Suprapubic skin (tissue), 4 donors: ENCODE measurements at regions not wholly inside any gene's neighbourhood (a gene's known extent, or its start where the extent isn't known, plus 50 kb on each side); places are given as distances from the start of the nearest gene placed in this dataset.

Experiments
- DNase-seq, 2 donors: peaks; one replicate each; pipeline ENCODE4 v3.0.0-alpha.2; 2019; ENCODE audit warnings: low spot score in 2 of 2
- H3K27ac ChIP-seq: fragments of 200-600 bp; sonication (generic); one replicate; pipeline ENCODE4 v1.5.1; 2019
- H3K27me3 ChIP-seq: fragments of 200-600 bp; sonication (generic); one replicate; pipeline ENCODE4 v1.5.1; 2019
- H3K36me3 ChIP-seq: fragments of 200-600 bp; sonication (generic); one replicate; pipeline ENCODE4 v1.5.1; 2019
- H3K4me1 ChIP-seq: fragments of 200-600 bp; sonication (generic); one replicate; pipeline ENCODE4 v1.5.1; 2019
- H3K4me3 ChIP-seq: fragments of 200-600 bp; sonication (generic); one replicate; pipeline ENCODE4 v1.5.1; 2019; ENCODE audit warnings: mild to moderate bottlenecking
- H3K9me3 ChIP-seq: fragments of 200-600 bp; sonication (generic); one replicate; pipeline ENCODE4 v1.5.1; 2019
- CTCF ChIP-seq, 2 donors: fragments of 200-600 bp in 1 of 2; fragments of 450-650 bp in 1 of 2; sonication (generic) in 1 of 2; IDR thresholded peaks; one replicate each; pipeline ENCODE4 v1.5.1; 2016 to 2019; ENCODE audit warnings: antibody characterized with exemption in 2 of 2, mild to moderate bottlenecking in 1 of 2, moderate library complexity in 1 of 2
- EP300 ChIP-seq: sonication (generic); formaldehyde crosslinking; IDR thresholded peaks from one replicate; pipeline ENCODE4 v1.6.1; 2017; ENCODE audit warnings: antibody characterized with exemption
- POLR2A ChIP-seq, 2 donors: fragments of 450-650 bp; IDR thresholded peaks; one replicate each; pipeline ENCODE4 v1.6.1; 2017; ENCODE audit warnings: antibody characterized with exemption in 2 of 2, mild to moderate bottlenecking in 2 of 2, moderate library complexity in 2 of 2
- POLR2AphosphoS5 ChIP-seq, 3 donors: sonication (generic); formaldehyde crosslinking; IDR thresholded peaks; one replicate each; pipeline ENCODE4 v1.6.1; 2017; ENCODE audit warnings: antibody characterized with exemption in 3 of 3
- WGBS: methylation state at CpG from one replicate; pipeline ENCODE4 v1.1.5; 2018; 5-methylcytosine and 5-hydroxymethylcytosine counted together

- Histone ChIP-seq H3K36me3 (no peaks in the 10 kb centered on the region), H3K4me1 (peaks cover 9% of the 10 kb centered on the region), H3K4me3 (no peak overlapping the region), H3K9me3 (no peaks in the 10 kb centered on the region), H3K27me3 (no peaks in the 10 kb centered on the region), H3K27ac (no peak overlapping the region)
- TF ChIP-seq EP300 (no peak), CTCF (IDR thresholded peaks at IDR 0.05) (no peak), POLR2AphosphoS5 (IDR thresholded peaks at IDR 0.05) (no peak), POLR2A (IDR thresholded peaks at IDR 0.05) (no peak)
- WGBS = 41% methylated on average over 1 of the region's 1 CpG
- no peak for DNase-seq
Observed at GRCh38 chr9:108417726-108418125, 438.1 kb downstream of the ACTL7B start.

- no peaks in the 10 kb centered on the region for H3K27me3 ChIP-seq
- 96% methylated on average over 1 of the region's 1 CpG for WGBS
Observed at GRCh38 chr9:108417312-108417711, 438.5 kb downstream of the ACTL7B start.

GRCh38 chr9:108416324-108416723 is 439.5 kb downstream of the ACTL7B start:
- no peaks in the 10 kb centered on the region for H3K27me3 ChIP-seq
- H3K4me3 ChIP-seq = no peak overlapping the region
- H3K36me3 ChIP-seq = no peaks in the 10 kb centered on the region
- no peaks in the 10 kb centered on the region for H3K9me3 ChIP-seq
- no peak overlapping the region for H3K27ac ChIP-seq
- 57% methylated on average over 2 of the region's 2 CpGs for WGBS
- peaks cover 16% of the 10 kb centered on the region for H3K4me1 ChIP-seq
- no peak for TF ChIP-seq POLR2AphosphoS5 (IDR thresholded peaks at IDR 0.05)
- no peak for TF ChIP-seq EP300
- TF ChIP-seq POLR2A (IDR thresholded peaks at IDR 0.05) = no peak
- TF ChIP-seq CTCF (IDR thresholded peaks at IDR 0.05) = no peak
- no peak for DNase-seq

More at GRCh38 chr9:108417312-108417711, 438.5 kb downstream of the ACTL7B start:
- Histone ChIP-seq H3K4me3 (no peak overlapping the region), H3K36me3 (no peaks in the 10 kb centered on the region), H3K27ac (no peak overlapping the region), H3K4me1 (peaks cover 9% of the 10 kb centered on the region), H3K9me3 (no peaks in the 10 kb centered on the region)
- TF ChIP-seq EP300 (no peak), CTCF (IDR thresholded peaks at IDR 0.05) (no peak), POLR2AphosphoS5 (IDR thresholded peaks at IDR 0.05) (no peak), POLR2A (IDR thresholded peaks at IDR 0.05) (no peak)
- DNase-seq = no peak

- Histone ChIP-seq H3K4me1 (peaks cover 24% of the 10 kb centered on the region), H3K27ac (no peak overlapping the region), H3K4me3 (no peak overlapping the region), H3K9me3 (no peaks in the 10 kb centered on the region), H3K36me3 (no peaks in the 10 kb centered on the region), H3K27me3 (no peaks in the 10 kb centered on the region)
- TF ChIP-seq EP300 (no peak), CTCF (IDR thresholded peaks at IDR 0.05) (no peak), POLR2AphosphoS5 (IDR thresholded peaks at IDR 0.05) (no peak), POLR2A (IDR thresholded peaks at IDR 0.05) (no peak)
- 80% methylated on average over 2 of the region's 2 CpGs for WGBS
- DNase-seq = no peak
Observed at GRCh38 chr9:108413809-108414208, 442.0 kb downstream of the ACTL7B start.

GRCh38 chr9:108412755-108413154 is 443.0 kb downstream of the ACTL7B start:
- WGBS = 71% methylated on average over 4 of the region's 4 CpGs

More at GRCh38 chr9:108412755-108413154, 443.0 kb downstream of the ACTL7B start:
- Histone ChIP-seq H3K36me3 (no peaks in the 10 kb centered on the region), H3K4me1 (peaks cover 30% of the 10 kb centered on the region), H3K4me3 (no peak overlapping the region), H3K27ac (no peak overlapping the region), H3K27me3 (no peaks in the 10 kb centered on the region), H3K9me3 (no peaks in the 10 kb centered on the region)
- no peak for DNase-seq
- TF ChIP-seq POLR2AphosphoS5 (IDR thresholded peaks at IDR 0.05) (no peak), POLR2A (IDR thresholded peaks at IDR 0.05) (no peak), EP300 (no peak), CTCF (IDR thresholded peaks at IDR 0.05) (no peak)
